Thyroid gland (tissue), 4 donors: ENCODE measurements at regions not wholly inside any gene's neighbourhood (a gene's known extent, or its start where the extent isn't known, plus 50 kb on each side); places are given as distances from the start of the nearest gene placed in this dataset.

Experiments
- DNase-seq, 2 donors: peaks; one replicate each; pipeline ENCODE4 v3.0.0-alpha.2; 2019
- H3K27ac ChIP-seq, 3 donors: fragments of 200-600 bp; sonication (generic); 1 replicate in 2 of 3; 2 replicates in 1 of 3; pipeline ENCODE4 v1.5.1; 2016 to 2019; ENCODE audit warnings: mild to moderate bottlenecking in 1 of 3, moderate library complexity in 1 of 3
- H3K27me3 ChIP-seq: fragments of 200-600 bp; sonication (generic); one replicate; pipeline ENCODE4 v1.5.1; 2019
- H3K36me3 ChIP-seq, 2 donors: fragments of 200-600 bp; sonication (generic); one replicate each; pipeline ENCODE4 v1.5.1; 2016 to 2019
- H3K4me1 ChIP-seq, 2 donors: fragments of 200-600 bp; sonication (generic); one replicate each; pipeline ENCODE4 v1.5.1; 2017 to 2019
- H3K4me3 ChIP-seq, 3 donors: fragments of 200-600 bp; sonication (generic); replicated peaks in 1 of 3; 1 replicate in 2 of 3; 2 replicates in 1 of 3; pipeline ENCODE4 v1.5.1; 2016; ENCODE audit warnings: mild to moderate bottlenecking in 1 of 3
- H3K9me3 ChIP-seq: fragments of 200-600 bp; sonication (generic); one replicate; pipeline ENCODE4 v1.5.1; 2017
- POLR2A ChIP-seq, 2 donors: fragments of 450-650 bp; IDR thresholded peaks; one replicate each; pipeline ENCODE4 v1.6.1; 2017; ENCODE audit warnings: antibody characterized with exemption in 2 of 2, mild to moderate bottlenecking in 2 of 2, moderate library complexity in 1 of 2
- WGBS, 2 donors: methylation state at CpG; one replicate each; pipeline ENCODE4 v1.1.5; 2017; 5-methylcytosine and 5-hydroxymethylcytosine counted together
- intact Hi-C: fragments of 100-400 bp; cut with DNase I; formaldehyde crosslinking; loops from one replicate; pipeline ENCODE4 v1.15.1; 2023
- TF ChIP-seq, protein P1 (sequence below), 6 experiments: fragments of 200-600 bp in 3 of 6; fragments of 450-650 bp in 3 of 6; sonication (generic) in 3 of 6; IDR thresholded peaks; one replicate each; pipeline ENCODE4 v1.5.1; 2016 to 2019; ENCODE audit warnings: antibody characterized with exemption in 6 of 6, mild to moderate bottlenecking in 2 of 6, inconsistent platforms in 1 of 6, moderate library complexity in 1 of 6

DNA sequence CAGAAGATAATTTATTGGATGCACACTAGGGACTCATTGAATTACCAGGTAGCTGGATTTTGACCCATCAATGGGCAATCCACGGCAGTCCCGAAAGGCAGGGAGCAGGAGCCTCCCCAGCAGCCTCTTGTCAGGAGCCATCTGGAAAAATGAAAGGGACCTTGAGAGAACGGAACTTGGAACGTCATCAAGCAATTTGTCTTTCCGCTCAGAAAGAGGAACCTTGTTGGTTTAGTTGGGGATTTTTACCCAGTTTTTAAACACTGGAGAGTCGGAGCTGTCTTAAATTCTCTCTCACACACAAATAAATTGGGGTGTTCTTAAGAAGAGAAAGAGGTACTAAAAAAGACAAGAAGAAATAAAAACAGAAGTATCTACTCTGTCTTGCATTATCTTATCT, 1351.7 kb upstream of the TMEM132C start:
- Histone ChIP-seq H3K36me3 (no peaks in the 10 kb centered on the region), H3K4me3 (no peak overlapping the region), H3K27ac (no peak overlapping the region), H3K9me3 (no peaks in the 10 kb centered on the region), H3K4me1 (no peaks in the 10 kb centered on the region), H3K27me3 (no peaks in the 10 kb centered on the region)
- no peak for DNase-seq
- intact Hi-C loops, result no loop called here
- no peak for TF ChIP-seq POLR2A (IDR thresholded peaks at IDR 0.05)
- TF ChIP-seq, protein P1, sequence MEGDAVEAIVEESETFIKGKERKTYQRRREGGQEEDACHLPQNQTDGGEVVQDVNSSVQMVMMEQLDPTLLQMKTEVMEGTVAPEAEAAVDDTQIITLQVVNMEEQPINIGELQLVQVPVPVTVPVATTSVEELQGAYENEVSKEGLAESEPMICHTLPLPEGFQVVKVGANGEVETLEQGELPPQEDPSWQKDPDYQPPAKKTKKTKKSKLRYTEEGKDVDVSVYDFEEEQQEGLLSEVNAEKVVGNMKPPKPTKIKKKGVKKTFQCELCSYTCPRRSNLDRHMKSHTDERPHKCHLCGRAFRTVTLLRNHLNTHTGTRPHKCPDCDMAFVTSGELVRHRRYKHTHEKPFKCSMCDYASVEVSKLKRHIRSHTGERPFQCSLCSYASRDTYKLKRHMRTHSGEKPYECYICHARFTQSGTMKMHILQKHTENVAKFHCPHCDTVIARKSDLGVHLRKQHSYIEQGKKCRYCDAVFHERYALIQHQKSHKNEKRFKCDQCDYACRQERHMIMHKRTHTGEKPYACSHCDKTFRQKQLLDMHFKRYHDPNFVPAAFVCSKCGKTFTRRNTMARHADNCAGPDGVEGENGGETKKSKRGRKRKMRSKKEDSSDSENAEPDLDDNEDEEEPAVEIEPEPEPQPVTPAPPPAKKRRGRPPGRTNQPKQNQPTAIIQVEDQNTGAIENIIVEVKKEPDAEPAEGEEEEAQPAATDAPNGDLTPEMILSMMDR (IDR thresholded peaks at IDR 0.05), result no peak
- 53 to 68% methylated on average over 6 of the region's 6 CpGs for WGBS, 2 donors

DNA sequence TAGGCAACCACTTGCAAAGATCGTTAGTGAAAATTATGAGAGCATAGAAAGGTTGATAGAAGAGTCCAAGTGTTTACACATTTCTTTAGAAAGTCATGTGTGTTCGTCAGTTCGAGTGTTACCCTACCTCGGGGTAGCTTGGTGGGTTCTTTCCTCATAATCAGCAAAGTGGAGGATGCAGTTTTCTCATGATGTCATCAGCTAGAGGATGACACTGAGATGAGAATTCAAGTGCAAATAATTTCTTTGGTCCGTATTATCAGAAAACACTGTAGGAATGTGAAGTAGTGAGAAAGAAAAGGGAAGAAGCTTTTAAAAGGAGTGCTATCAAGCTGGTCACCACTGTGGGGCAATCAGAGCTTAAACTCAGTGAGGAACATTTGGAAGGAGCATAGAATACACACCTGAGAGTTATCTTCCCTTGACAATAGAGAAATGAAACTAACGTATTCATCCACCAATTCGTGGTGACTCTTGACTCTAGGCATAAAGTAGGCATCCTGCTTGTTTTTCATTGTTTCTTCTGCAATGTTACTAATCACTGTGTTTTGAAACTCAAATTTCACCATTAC, 1340.9 kb upstream of the TMEM132C start:
- 65 to 69% methylated on average over 7 of the region's 7 CpGs for WGBS, 2 donors
- Histone ChIP-seq H3K27ac (no peak overlapping the region), H3K27me3 (no peaks in the 10 kb centered on the region), H3K4me1 (no peaks in the 10 kb centered on the region), H3K4me3 (no peak overlapping the region), H3K36me3 (no peaks in the 10 kb centered on the region), H3K9me3 (no peaks in the 10 kb centered on the region)
- intact Hi-C loops, result no loop called here
- DNase-seq, result no peak
- TF ChIP-seq, protein P1 (IDR thresholded peaks at IDR 0.05), result no peak
- TF ChIP-seq POLR2A (IDR thresholded peaks at IDR 0.05), result no peak

DNA sequence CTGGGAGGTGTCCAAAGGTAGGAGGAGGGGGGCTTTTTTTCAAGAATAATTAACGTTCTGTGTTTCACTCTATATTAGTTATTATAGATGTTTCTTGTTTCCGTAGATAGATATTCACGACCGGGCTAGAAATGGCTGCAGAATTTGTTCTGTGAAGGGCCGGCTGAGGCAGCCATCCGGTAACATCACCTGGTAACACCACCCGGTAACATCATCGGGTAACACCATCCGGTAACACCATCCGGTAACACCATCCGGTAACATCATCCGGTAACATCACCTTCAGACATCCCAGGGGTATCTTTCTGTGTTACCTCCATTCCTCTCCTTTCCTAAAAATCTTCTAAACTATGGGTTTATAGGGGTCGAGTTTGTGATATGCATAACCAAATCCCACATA, 1336.7 kb upstream of the TMEM132C start:
- 88 to 92% methylated on average over 13 of the region's 13 CpGs for WGBS, 2 donors
- Histone ChIP-seq H3K27ac (no peak overlapping the region), H3K9me3 (no peaks in the 10 kb centered on the region), H3K27me3 (no peaks in the 10 kb centered on the region), H3K4me1 (no peaks in the 10 kb centered on the region), H3K36me3 (no peaks in the 10 kb centered on the region), H3K4me3 (no peak overlapping the region)
- intact Hi-C loops, result no loop called here
- no peak for TF ChIP-seq POLR2A (IDR thresholded peaks at IDR 0.05)
- DNase-seq, result no peak

DNA sequence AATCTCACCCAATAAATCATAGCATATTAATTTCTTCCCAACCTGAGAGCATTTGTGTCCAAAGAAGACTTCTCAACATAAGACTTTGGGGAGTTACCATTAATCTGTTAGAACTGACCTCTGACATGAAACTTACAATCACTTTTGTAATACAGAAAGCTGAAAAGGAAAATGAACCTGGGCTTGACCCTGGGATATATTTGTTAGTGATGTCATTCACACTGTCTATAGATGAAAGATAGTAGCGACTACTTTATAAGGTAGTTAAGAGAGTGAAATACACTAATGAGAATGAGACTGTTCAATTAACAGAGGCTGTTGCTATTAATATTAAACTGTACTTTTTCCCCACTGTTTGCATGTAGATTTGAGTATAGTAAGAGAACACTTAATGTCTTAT, 1334.8 kb upstream of the TMEM132C start:
- no peaks in the 10 kb centered on the region for H3K36me3 ChIP-seq
- no peak overlapping the region for H3K4me3 ChIP-seq
- intact Hi-C loops, result no loop called here
- H3K27me3 ChIP-seq, result no peaks in the 10 kb centered on the region
- H3K27ac ChIP-seq, result no peak overlapping the region
- no peak for DNase-seq
- H3K9me3 ChIP-seq, result no peaks in the 10 kb centered on the region
- no peaks in the 10 kb centered on the region for H3K4me1 ChIP-seq
- TF ChIP-seq, protein P1 (IDR thresholded peaks at IDR 0.05), result no peak
- TF ChIP-seq POLR2A (IDR thresholded peaks at IDR 0.05), result no peak
- WGBS, 2 donors, result 88 to 90% methylated on average over 1 of the region's 1 CpG

DNA sequence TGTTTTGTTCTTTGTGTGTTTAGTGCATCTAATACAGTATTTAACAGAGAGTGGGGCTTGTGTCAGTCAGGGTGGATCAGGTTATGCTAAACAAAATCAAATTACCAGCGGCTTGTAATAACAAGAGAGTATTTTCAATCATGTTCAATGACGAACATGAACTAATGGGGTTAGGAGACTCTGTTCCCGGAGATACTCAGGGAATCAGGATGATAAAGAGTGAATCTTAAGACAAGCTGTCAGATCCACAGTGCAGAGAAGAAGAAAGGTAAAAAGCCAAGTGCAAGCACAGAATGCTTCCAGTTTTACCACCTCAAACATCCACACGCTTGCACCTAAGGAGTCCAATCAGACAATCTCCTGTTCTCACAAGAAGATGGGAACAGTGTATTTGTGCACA, 1331.5 kb upstream of the TMEM132C start:
- no peaks in the 10 kb centered on the region for H3K4me1 ChIP-seq
- no peaks in the 10 kb centered on the region for H3K36me3 ChIP-seq
- DNase-seq, result no peak
- no peak for TF ChIP-seq POLR2A (IDR thresholded peaks at IDR 0.05)
- TF ChIP-seq, protein P1 (IDR thresholded peaks at IDR 0.05), result no peak
- H3K4me3 ChIP-seq, result no peak overlapping the region
- intact Hi-C loops, result no loop called here
- WGBS, 2 donors, result 79 to 84% methylated on average over 4 of the region's 4 CpGs
- H3K27ac ChIP-seq, result no peak overlapping the region
- H3K9me3 ChIP-seq, result no peaks in the 10 kb centered on the region
- no peaks in the 10 kb centered on the region for H3K27me3 ChIP-seq
